ENCODE measurements at regions not wholly inside any gene's neighbourhood (a gene's known extent, or its start where the extent isn't known, plus 50 kb on each side); places are given as distances from the start of the nearest gene placed in this dataset.

DNA sequence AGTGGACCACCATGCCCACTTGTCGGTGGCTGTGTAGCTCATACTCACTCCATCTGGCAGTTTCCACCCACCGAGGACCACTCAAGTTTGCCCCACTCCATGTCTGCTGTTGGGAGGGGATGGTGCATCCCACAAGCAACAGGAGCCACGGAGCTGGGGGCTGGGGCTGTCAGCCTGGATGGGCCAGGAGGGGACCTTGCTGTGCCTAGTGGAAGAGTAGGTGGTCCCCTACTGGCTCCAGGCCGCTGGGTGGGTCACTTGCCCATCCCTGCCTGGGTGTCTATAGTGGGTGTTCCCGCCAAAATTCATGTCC lies 57.0 kb downstream of the SMIM38 start:
- no peak for TF ChIP-seq POLR2AphosphoS5 (IDR thresholded peaks at IDR 0.05)
- no peak for TF ChIP-seq EP300 (IDR thresholded peaks at IDR 0.05)
- TF ChIP-seq, protein P1, sequence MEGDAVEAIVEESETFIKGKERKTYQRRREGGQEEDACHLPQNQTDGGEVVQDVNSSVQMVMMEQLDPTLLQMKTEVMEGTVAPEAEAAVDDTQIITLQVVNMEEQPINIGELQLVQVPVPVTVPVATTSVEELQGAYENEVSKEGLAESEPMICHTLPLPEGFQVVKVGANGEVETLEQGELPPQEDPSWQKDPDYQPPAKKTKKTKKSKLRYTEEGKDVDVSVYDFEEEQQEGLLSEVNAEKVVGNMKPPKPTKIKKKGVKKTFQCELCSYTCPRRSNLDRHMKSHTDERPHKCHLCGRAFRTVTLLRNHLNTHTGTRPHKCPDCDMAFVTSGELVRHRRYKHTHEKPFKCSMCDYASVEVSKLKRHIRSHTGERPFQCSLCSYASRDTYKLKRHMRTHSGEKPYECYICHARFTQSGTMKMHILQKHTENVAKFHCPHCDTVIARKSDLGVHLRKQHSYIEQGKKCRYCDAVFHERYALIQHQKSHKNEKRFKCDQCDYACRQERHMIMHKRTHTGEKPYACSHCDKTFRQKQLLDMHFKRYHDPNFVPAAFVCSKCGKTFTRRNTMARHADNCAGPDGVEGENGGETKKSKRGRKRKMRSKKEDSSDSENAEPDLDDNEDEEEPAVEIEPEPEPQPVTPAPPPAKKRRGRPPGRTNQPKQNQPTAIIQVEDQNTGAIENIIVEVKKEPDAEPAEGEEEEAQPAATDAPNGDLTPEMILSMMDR (IDR thresholded peaks at IDR 0.05), result no peak
- TF ChIP-seq POLR2A (IDR thresholded peaks at IDR 0.05), result no peak
